WERI-Rb-1 (cell line): ENCODE measurements at regions not wholly inside any gene's neighbourhood (a gene's known extent, or its start where the extent isn't known, plus 50 kb on each side); places are given as distances from the start of the nearest gene placed in this dataset.

ENCODE experiments used
- DNase-seq: peaks from one replicate; pipeline ENCODE4 v3.0.0-alpha.2; 2020
- H3K27ac ChIP-seq: fragments of 250-450 bp; sonication (Bioruptor Pico); 2 replicates; pipeline ENCODE4 v1.5.1; 2020; ENCODE audit warnings: mild to moderate bottlenecking, moderate library complexity
- H3K27me3 ChIP-seq: fragments of 250-450 bp; sonication (Bioruptor Pico); 2 replicates; pipeline ENCODE4 v1.5.1; 2021; ENCODE audit warnings: mild to moderate bottlenecking, low read depth, moderate library complexity; ENCODE audit not compliant: insufficient read depth, severe bottlenecking
- H3K36me3 ChIP-seq: fragments of 250-450 bp; sonication (Bioruptor Pico); 2 replicates; pipeline ENCODE4 v1.5.1; 2020; ENCODE audit warnings: mild to moderate bottlenecking, moderate library complexity
- H3K4me3 ChIP-seq: 2 replicates; pipeline ENCODE4 v1.5.1; 2011; ENCODE audit warnings: low read depth, mild to moderate bottlenecking, control low read depth, low read length
- H3K9me3 ChIP-seq: fragments of 250-450 bp; sonication (Bioruptor Pico); 2 replicates; pipeline ENCODE4 v1.5.1; 2021; ENCODE audit warnings: mild to moderate bottlenecking, moderate library complexity; ENCODE audit not compliant: severe bottlenecking
- CTCF ChIP-seq: IDR thresholded peaks from 2 replicates; pipeline ENCODE4 v1.5.1; 2011; ENCODE audit warnings: low read depth, mild to moderate bottlenecking, control low read depth, inconsistent platforms, low read length

- TF ChIP-seq CTCF = no peak
- Histone ChIP-seq H3K27ac (no peak overlapping the region), H3K4me3 (no peak overlapping the region), H3K9me3 (no peaks in the 10 kb centered on the region), H3K36me3 (no peaks in the 10 kb centered on the region), H3K27me3 (no peaks in the 10 kb centered on the region)
- no peak for DNase-seq
These were observed 247.0 kb upstream of the SESN3 start for GRCh38 chr11:95478003-95478402.

GRCh38 chr11:95469258-95469657, 238.3 kb upstream of the SESN3 start:
- no peak overlapping the region for H3K27ac ChIP-seq
- H3K9me3 ChIP-seq = no peaks in the 10 kb centered on the region
- no peak for DNase-seq
- H3K27me3 ChIP-seq = no peaks in the 10 kb centered on the region
- no peak overlapping the region for H3K4me3 ChIP-seq
- no peaks in the 10 kb centered on the region for H3K36me3 ChIP-seq
- no peak for TF ChIP-seq CTCF

GRCh38 chr11:95466416-95466815, 235.4 kb upstream of the SESN3 start:
- Histone ChIP-seq H3K27me3 (no peaks in the 10 kb centered on the region), H3K9me3 (no peaks in the 10 kb centered on the region), H3K36me3 (no peaks in the 10 kb centered on the region), H3K27ac (no peak overlapping the region), H3K4me3 (no peak overlapping the region)
- DNase-seq = no peak
- no peak for TF ChIP-seq CTCF

- Histone ChIP-seq H3K27me3 (no peaks in the 10 kb centered on the region), H3K4me3 (no peak overlapping the region), H3K36me3 (no peaks in the 10 kb centered on the region), H3K27ac (no peak overlapping the region), H3K9me3 (no peaks in the 10 kb centered on the region)
- no peak for DNase-seq
- no peak for TF ChIP-seq CTCF
These were observed 234.9 kb upstream of the SESN3 start for GRCh38 chr11:95465887-95466286.

- no peak for DNase-seq
- peaks cover 3% of the 10 kb centered on the region for H3K9me3 ChIP-seq
- no peak overlapping the region for H3K4me3 ChIP-seq
- H3K27me3 ChIP-seq = no peaks in the 10 kb centered on the region
- no peaks in the 10 kb centered on the region for H3K36me3 ChIP-seq
- no peak for TF ChIP-seq CTCF
- H3K27ac ChIP-seq = no peak overlapping the region
These were observed 230.9 kb upstream of the SESN3 start for GRCh38 chr11:95461858-95462257.

GRCh38 chr11:95461348-95461747, 230.3 kb upstream of the SESN3 start:
- Histone ChIP-seq H3K27ac (no peak overlapping the region), H3K4me3 (no peak overlapping the region), H3K27me3 (no peaks in the 10 kb centered on the region), H3K36me3 (no peaks in the 10 kb centered on the region), H3K9me3 (peaks cover 3% of the 10 kb centered on the region)
- DNase-seq = no peak
- TF ChIP-seq CTCF = no peak
